Tibial nerve (tissue), 4 donors: ENCODE measurements at regions not wholly inside any gene's neighbourhood (a gene's known extent, or its start where the extent isn't known, plus 50 kb on each side); places are given as distances from the start of the nearest gene placed in this dataset.

Experiments
- CTCF ChIP-seq, 5 experiments: fragments of 200-600 bp in 3 of 5; fragments of 450-650 bp in 2 of 5; sonication (generic) in 3 of 5; IDR thresholded peaks; one replicate each; pipeline ENCODE4 v1.5.1; 2016 to 2019; ENCODE audit warnings: antibody characterized with exemption in 5 of 5, mild to moderate bottlenecking in 3 of 5, moderate library complexity in 2 of 5
- EP300 ChIP-seq, 2 donors: sonication (generic); formaldehyde crosslinking; IDR thresholded peaks; one replicate each; pipeline ENCODE4 v1.6.1; 2017; ENCODE audit warnings: antibody characterized with exemption in 2 of 2, mild to moderate bottlenecking in 1 of 2
- POLR2A ChIP-seq, 2 donors: fragments of 450-650 bp; IDR thresholded peaks; one replicate each; pipeline ENCODE4 v1.6.1; 2017; ENCODE audit warnings: antibody characterized with exemption in 2 of 2, mild to moderate bottlenecking in 2 of 2, moderate library complexity in 2 of 2

DNA sequence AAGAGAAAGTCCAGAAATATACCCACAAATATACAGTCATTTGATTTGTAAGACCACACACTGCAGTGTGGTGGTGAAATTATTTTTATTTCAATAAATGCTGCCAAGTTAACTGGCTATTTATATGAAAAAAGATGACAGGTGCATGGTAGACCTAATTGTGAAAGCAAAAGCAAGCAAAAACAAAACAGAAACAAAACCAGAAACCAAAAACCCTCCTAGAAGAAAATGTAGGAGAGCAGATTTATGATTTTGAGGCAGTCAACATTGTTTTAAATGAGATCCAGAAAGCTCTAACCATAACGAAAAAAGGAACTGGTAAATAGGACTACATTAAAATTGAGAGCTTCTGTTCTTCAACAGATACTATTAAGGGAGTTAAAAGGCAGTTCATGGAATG is 303.6 kb downstream of the PRDM2 start:
- TF ChIP-seq CTCF (IDR thresholded peaks at IDR 0.05) (no peak), POLR2A (IDR thresholded peaks at IDR 0.05) (no peak), EP300 (IDR thresholded peaks at IDR 0.05) (no peak)
